GM21381 (cell line): ENCODE measurements at regions not wholly inside any gene's neighbourhood (a gene's known extent, or its start where the extent isn't known, plus 50 kb on each side); places are given as distances from the start of the nearest gene placed in this dataset.
A peak's percentile ranks its signal among the peaks of the same experiment; 100 is the strongest.
"Not testable (repeated sequence)": the region's sequence is repeated elsewhere in the genome, so short reads cannot be mapped to it uniquely, and the experiment has no call there.

Experiments used
- ATAC-seq: cut with Tn5 transposase; IDR thresholded peaks from one replicate; pipeline ENCODE4 v1.9.1; 2021; ENCODE audit warnings: mild to moderate bottlenecking, moderate library complexity; ENCODE audit not compliant: unreplicated experiment

DNA sequence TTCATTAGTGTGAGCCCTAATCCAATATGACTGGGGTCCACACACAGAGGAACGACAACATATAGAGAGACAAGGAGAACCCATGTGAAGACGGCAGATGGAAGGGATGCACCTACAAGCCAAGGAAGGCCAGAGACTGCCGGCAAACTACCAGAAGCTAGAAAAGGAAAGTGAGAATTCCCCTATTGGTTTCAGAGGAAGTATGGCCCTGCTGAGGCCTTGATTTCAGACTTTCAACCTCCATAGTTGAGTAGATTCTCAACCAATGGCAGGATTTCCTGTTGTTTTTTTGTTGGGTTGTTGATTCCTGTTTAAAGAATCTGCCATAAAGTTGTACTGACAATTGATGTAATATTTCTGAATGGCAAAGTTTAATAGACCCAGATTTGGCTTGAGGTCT lies 241.5 kb downstream of the SATB2 start:
- peak; percentile 64 for ATAC-seq

- no peak for ATAC-seq
These were observed 250.7 kb downstream of the SATB2 start for GRCh38 chr2:199207011-199207410.

GRCh38 chr2:199206536-199206935 lies 251.2 kb downstream of the SATB2 start:
- ATAC-seq = no peak

DNA sequence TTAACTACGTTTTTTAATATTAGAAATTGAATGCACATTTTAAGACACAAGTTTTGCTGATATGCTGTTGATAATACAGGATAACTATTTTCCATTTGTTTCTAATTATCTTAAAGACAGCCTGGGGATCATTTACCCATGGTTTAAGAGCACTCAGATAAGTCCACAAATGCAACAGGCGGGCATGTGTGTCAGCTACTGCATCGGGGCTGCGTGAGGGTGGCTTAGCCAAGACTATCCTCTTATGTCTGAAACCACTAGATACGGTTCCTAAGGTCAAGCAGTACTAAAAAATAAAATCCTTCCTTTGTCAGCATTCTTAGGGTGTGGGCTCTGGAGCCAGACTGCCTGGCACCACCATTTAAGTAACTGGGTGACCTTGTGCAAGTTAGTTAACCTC lies 254.8 kb downstream of the SATB2 start:
- no peak for ATAC-seq

- ATAC-seq = no peak
These were observed 256.2 kb downstream of the SATB2 start for GRCh38 chr2:199201539-199201938.

GRCh38 chr2:199199797-199200196 lies 257.9 kb downstream of the SATB2 start:
- ATAC-seq = no peak

- ATAC-seq = no peak
These were observed 260.3 kb downstream of the SATB2 start for GRCh38 chr2:199197448-199197847.

GRCh38 chr2:199196686-199197085 lies 261.1 kb downstream of the SATB2 start:
- no peak for ATAC-seq

DNA sequence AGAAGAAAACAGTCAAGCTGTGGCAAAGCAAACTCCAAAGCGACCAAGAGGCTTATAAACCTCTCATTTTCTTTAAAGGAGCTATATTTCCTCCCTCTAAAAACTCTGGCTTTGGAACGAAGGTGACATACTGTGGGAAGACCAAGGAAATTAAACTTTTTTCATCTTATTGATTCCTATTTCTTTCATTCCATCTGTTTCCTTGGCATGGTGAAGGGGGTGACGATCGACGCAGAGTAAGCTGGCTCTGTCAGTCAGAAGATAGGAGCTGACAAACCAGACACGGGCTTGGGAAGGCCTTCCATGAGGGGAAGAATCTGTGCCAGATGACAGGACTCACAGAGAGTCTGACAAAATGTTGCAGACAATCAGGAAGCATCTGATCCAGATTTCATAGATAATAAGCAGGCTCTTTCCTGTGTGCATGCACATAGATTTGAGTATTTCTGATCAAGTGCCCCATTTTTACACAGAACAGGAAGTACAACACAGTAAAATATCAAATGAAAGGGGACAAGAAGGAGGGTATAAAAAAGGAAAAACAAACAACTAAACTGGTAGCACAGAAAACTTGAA lies 261.7 kb downstream of the SATB2 start:
- ATAC-seq = no peak

GRCh38 chr2:199191461-199191860 lies 266.3 kb downstream of the SATB2 start:
- no peak for ATAC-seq

DNA sequence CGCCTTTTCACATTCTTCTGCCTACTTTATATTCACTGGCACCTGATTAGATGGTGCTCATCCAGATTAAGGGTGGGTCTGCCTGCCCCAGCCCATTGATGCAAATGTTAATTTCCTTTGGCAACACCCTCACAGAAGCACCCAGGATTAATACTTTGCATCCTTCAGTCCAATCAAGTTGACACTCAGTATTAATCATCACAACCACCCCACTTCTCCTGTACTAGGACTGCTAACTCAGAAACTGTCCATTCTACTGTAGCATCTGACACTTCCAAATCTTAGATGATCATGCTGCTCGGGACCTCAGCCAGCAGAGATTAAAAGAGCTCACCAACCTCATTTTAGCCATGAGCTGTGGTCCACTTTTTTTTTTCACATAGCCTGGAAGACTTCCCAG lies 268.5 kb downstream of the SATB2 start:
- no peak for ATAC-seq

DNA sequence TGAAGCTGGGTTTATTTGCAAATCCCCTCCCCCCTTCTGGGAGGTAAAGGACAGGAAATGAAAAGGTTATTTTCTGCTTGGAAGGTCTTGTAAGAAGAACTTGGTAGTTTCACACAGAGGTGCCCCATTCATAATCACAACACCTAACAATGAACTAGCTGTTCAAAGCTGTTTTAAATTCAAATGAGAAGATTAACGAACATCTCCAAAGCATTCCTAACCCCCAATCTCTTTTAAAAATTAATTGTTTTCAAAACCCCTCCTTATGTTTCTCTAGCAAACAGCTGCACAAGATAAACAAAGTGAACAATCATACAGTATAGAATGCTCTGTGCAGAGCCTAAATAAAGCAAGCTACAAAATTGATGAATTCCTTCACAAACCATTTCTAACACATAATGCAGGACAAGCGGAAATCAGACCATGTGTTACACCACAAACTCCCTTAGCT lies 271.4 kb downstream of the SATB2 start:
- no peak for ATAC-seq

GRCh38 chr2:199185174-199185573 lies 272.6 kb downstream of the SATB2 start:
- not testable (repeated sequence) for ATAC-seq

- ATAC-seq = no peak
These were observed 293.9 kb downstream of the SATB2 start for GRCh38 chr2:199163613-199164458.

DNA sequence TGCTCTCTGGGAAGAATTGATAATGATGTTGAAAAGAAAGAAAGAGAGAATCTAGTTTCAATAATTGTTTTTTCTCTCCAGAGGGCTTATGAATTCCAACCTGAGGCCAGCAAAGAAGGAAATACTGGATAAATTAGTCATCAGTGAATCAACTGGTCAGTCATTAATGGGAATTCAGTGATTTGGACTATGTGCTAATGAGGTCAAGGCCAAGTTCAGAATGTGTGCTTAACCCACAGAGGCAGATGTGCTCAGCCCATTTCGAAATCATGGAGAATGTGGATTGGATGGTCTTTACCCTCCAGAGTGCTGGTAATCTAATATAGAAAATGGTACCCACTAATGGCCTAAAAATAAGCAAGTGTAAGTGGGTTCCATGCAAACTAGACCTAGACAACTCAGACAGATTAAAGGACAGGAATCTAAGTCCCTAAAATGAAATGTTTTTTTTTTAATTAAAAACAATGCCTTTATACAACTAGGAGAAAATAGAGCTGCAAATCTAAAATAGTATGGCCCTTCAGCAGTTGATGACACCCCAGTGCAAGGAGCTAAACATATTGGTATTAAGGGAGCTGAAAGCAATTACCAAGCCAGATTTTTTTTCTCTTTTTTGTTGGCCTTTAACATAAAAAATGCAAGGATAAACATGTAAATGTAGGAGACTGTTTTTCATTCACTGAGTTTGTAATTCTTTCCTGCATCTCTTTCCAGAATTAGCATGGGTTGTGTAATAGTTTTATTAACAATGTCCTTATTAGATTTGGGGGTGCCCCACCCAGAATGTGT lies 296.9 kb downstream of the SATB2 start:
- no peak for ATAC-seq

DNA sequence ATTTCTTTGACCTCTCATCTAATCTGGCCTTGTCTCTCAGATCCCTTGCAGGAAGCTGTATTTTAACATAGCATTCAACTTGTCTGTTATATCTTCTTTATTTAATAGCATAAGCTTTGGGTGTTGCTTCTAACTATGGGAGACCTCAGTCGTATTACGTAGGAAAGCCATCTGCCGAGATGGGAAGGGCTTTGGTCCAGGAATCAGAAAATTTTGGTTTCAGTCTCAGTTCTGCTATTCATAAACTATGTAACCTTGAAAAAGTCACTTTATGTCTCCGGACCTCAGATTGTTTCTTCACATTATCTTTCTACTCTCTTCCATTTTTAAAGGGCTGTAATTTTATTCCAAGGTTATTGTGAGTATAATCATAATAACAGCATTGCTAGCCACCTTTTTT lies 297.7 kb downstream of the SATB2 start:
- no peak for ATAC-seq

DNA sequence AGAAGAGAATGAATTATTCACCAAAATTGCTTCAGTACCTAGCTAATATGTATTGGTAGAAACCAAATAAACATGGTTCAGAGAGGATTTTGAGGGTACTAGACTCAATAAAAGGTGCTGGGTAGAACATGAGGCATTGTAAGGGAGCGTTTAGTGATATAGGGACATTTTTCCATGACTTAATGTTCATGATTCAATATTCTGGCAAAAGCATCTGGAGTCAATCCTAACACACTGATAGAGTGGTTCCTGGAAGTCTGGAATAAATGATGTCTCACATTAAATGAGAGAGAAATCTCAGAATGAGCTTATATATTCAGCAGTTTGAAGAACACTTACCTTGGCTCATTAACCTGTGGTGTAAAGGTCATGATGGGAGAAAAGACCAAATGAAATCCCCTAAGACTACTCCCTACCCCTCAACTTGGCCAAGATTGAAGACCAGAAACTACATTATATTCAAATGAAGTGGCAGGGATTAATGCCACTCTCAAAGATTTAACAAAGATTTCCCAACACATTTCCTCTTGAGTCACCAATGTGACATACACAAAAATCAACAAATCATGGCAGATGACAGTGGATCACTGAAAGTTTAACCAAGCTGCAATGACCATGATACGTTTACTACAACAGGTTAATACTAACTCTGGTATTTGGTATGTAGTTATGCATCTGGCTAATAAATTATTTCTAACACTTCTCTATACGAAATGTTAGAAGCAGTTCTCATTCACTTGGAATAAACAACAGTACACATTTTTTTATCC lies 309.5 kb downstream of the SATB2 start:
- ATAC-seq = no peak

- no peak for ATAC-seq
These were observed 310.5 kb downstream of the SATB2 start for GRCh38 chr2:199147216-199147615.

DNA sequence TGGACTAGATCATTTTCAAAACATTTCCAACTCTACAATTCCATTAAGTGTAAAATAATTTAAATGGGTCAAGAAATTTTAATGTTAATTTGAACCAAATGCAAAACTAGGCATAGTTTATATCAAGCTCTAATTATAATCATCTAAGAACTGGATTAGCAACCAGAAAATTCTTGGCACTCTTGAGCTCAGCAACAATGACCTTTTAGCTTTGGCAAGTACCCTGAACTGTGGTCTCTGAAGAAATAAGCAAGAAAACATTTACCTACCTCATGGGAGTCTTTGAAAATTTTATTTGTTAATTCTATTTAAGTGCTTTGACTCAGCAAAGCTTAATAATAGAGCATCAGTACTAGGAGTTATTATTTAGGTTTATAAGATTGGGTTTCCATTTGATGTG lies 313.2 kb downstream of the SATB2 start:
- ATAC-seq = no peak

DNA sequence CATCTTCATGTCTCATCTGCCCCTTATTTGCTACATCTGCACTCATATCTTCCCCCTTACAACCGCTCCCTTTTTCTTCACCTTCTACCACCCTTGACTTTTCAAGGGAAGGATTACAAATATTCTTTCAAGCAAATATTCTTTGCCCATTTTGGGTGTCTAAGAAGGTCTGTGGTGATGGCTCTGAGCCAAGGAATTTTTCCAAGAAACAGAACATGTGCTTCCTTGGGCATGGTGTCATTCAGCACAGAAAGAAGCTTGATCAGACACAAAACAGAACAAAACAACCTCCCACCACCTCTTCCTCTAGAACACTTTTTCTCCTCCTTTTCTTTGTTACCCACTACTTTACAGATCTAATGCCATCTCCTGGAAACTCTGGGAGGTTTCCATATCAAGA lies 313.7 kb downstream of the SATB2 start:
- no peak for ATAC-seq

- no peak for ATAC-seq
These were observed 321.1 kb downstream of the SATB2 start for GRCh38 chr2:199136681-199137080.
